Activated T-helper 1 cell treated with anti-CD3 and anti-CD28 coated beads, Interleukin-12 subunit alpha, Interleukin-12 subunit beta, Interleukin-2, Interleukin-4 antibody, amounts not matched to agents 30 ng/mL and 10 ng/mL and 1 ng/mL, durations not matched to agents 14 hours and 24 hours and 36 hours (primary cell): ENCODE measurements at regions not wholly inside any gene's neighbourhood (a gene's known extent, or its start where the extent isn't known, plus 50 kb on each side); places are given as distances from the start of the nearest gene placed in this dataset.

Experiments used
- DNase-seq: peaks from one replicate; pipeline ENCODE4 v3.0.0; 2021; ENCODE audit warnings: low spot score
- H3K27ac Mint-ChIP-seq: one replicate; pipeline ENCODE4 v1.8.0; 2021; ENCODE audit warnings: mild to moderate bottlenecking, mixed read lengths
- H3K27me3 Mint-ChIP-seq: one replicate; pipeline ENCODE4 v1.8.0; 2022; ENCODE audit warnings: mild to moderate bottlenecking, moderate library complexity, mixed read lengths; ENCODE audit not compliant: insufficient read depth
- H3K36me3 Mint-ChIP-seq: one replicate; pipeline ENCODE4 v1.8.0; 2021; ENCODE audit warnings: low read depth, mixed read lengths
- H3K4me1 Mint-ChIP-seq: one replicate; pipeline ENCODE4 v1.8.0; 2021; ENCODE audit warnings: low read depth, mixed read lengths
- H3K4me3 Mint-ChIP-seq: one replicate; pipeline ENCODE4 v1.8.0; 2021; ENCODE audit warnings: mild to moderate bottlenecking, moderate library complexity, mixed read lengths
- H3K9me3 Mint-ChIP-seq: one replicate; pipeline ENCODE4 v1.8.0; 2021; ENCODE audit warnings: mixed read lengths
- intact Hi-C: fragments of 100-400 bp; cut with micrococcal nuclease; formaldehyde crosslinking; loops from one replicate; pipeline ENCODE4 v1.15.1; 2024

GRCh38 chr5:72622170-72622760 lies 115.1 kb upstream of the ZNF366 start:
- no peak overlapping the region for H3K4me3 Mint-ChIP-seq
- intact Hi-C loops: no loop called here
- H3K9me3 Mint-ChIP-seq: no peaks in the 10 kb centered on the region
- peaks cover 4% of the 10 kb centered on the region for H3K27me3 Mint-ChIP-seq
- no peak overlapping the region for H3K27ac Mint-ChIP-seq
- no peak for DNase-seq
- H3K36me3 Mint-ChIP-seq: no peaks in the 10 kb centered on the region
- H3K4me1 Mint-ChIP-seq: no peaks in the 10 kb centered on the region

DNA sequence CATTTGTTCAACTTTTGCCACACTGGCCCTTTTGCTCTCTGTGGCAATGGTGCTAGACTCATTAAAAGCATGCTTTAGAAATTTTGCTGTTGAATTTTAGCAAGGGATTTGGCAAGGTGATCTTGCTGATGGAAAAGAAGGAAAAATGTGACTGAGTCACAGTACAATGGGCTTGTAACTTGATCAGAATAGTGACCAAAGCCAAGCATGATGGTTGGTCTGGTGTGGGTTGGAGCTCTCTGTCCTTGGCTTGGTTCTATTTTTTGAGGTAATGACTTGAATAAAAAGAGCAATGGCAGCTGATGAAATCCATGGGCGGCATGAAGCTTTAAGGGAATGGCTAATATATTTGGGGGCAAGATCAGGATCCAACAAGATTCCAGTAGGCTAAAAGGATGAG lies 114.4 kb upstream of the ZNF366 start:
- no peak overlapping the region for H3K27ac Mint-ChIP-seq
- no peaks in the 10 kb centered on the region for H3K36me3 Mint-ChIP-seq
- no peak overlapping the region for H3K4me3 Mint-ChIP-seq
- no peaks in the 10 kb centered on the region for H3K9me3 Mint-ChIP-seq
- intact Hi-C loops: no loop called here
- no peaks in the 10 kb centered on the region for H3K4me1 Mint-ChIP-seq
- DNase-seq: no peak
- peaks cover 6% of the 10 kb centered on the region for H3K27me3 Mint-ChIP-seq

DNA sequence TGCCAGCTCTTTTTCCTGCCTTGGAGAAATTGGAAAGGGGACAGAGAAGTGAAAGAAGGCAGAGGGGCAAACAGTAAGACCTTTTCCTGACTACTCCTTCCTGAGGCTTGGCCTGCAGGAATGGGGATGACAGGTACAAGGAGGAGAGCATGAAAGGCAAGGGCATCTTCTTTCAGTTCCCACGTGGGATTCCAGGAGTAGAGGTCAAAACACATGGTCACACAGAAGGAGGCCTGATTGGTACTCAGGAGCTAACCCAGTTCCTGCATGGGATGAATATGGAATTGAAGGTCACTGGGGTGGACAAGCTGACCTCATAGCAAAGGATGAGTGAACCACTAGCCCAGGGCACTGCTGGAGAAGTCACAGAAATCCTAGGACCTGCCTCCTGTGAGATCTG lies 112.5 kb upstream of the ZNF366 start:
- H3K27me3 Mint-ChIP-seq: peaks cover 6% of the 10 kb centered on the region
- H3K27ac Mint-ChIP-seq: no peak overlapping the region
- no peaks in the 10 kb centered on the region for H3K36me3 Mint-ChIP-seq
- H3K4me1 Mint-ChIP-seq: no peaks in the 10 kb centered on the region
- H3K9me3 Mint-ChIP-seq: no peaks in the 10 kb centered on the region
- intact Hi-C loops: no loop called here
- H3K4me3 Mint-ChIP-seq: no peak overlapping the region
- no peak for DNase-seq

DNA sequence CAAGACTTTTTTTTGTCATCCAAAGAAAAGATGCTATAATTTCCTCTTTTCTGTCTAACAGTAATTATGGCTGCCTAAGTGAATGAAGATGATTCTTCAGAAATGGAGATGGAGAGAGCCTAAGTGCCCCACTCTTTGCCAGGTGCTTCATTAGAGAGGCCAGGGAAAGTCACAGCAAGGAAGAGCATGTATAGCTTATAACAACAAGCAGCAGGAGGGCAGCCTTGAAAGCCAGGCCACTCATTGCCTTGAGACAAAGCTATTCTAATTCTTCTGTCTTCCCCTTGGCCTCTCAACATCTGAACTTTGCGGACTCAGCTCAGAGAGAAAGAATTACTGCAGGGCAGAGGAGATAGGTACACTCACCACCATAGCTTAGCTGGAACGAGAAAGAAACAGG lies 112.0 kb upstream of the ZNF366 start:
- DNase-seq: no peak
- Mint-ChIP-seq H3K4me1 (no peaks in the 10 kb centered on the region), H3K4me3 (no peak overlapping the region), H3K27ac (no peak overlapping the region), H3K9me3 (no peaks in the 10 kb centered on the region), H3K36me3 (no peaks in the 10 kb centered on the region), H3K27me3 (peaks cover 6% of the 10 kb centered on the region)
- intact Hi-C loops: no loop called here

GRCh38 chr5:72618708-72619107 lies 111.5 kb upstream of the ZNF366 start:
- Mint-ChIP-seq H3K4me1 (no peaks in the 10 kb centered on the region), H3K27me3 (peaks cover 6% of the 10 kb centered on the region), H3K27ac (no peak overlapping the region), H3K36me3 (no peaks in the 10 kb centered on the region), H3K4me3 (no peak overlapping the region), H3K9me3 (no peaks in the 10 kb centered on the region)
- DNase-seq: no peak
- intact Hi-C loops: no loop called here

DNA sequence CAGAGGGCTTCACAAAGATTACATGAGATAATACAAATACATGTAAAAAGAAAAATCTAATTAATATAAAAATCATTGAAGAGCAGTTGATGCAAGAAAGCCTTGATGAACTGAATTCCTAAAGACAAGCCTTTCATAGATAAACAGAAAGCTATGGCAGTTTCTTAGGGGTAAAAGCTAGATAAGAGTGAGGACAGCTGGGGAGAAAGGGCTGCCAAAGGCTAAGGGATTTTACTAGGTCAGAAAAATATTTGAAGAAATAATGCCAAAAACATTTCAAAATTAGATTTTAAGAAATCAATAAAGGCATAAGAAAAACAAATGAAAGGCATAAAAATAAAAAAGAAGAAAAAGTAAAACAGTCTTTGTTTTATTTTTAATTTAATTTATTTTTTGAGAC lies 107.9 kb upstream of the ZNF366 start:
- Mint-ChIP-seq H3K27ac (no peak overlapping the region), H3K4me1 (no peaks in the 10 kb centered on the region), H3K4me3 (no peak overlapping the region), H3K9me3 (no peaks in the 10 kb centered on the region), H3K36me3 (no peaks in the 10 kb centered on the region), H3K27me3 (peaks cover 7% of the 10 kb centered on the region)
- intact Hi-C loops: no loop called here
- DNase-seq: no peak

GRCh38 chr5:72613515-72613914 lies 106.3 kb upstream of the ZNF366 start:
- Mint-ChIP-seq H3K27me3 (peaks cover 7% of the 10 kb centered on the region), H3K4me3 (no peak overlapping the region), H3K9me3 (no peaks in the 10 kb centered on the region), H3K27ac (no peak overlapping the region), H3K36me3 (no peaks in the 10 kb centered on the region), H3K4me1 (no peaks in the 10 kb centered on the region)
- intact Hi-C loops: loop anchor here (5.0 kb wide), 1 partner anchor 589 kb away; no protein-coding TSS in a partner anchor
- no peak for DNase-seq

DNA sequence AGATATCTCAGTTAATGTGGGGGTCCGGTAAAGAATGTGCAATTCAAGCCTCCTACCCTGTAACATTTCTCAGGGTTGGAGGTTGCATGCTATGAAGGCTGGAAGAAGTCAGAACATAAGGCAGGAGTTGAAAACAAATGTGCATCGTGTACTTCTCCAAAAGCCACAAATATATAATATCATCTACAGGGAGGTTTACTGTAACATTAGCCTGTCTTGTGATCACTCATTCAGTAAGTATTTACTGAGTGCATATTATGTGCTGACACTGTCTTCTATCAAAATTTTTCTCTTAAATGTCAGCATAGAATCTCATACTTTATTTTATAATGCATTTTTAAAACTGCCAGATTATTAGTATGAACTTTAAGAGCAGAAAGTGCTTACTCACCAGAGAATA lies 105.6 kb upstream of the ZNF366 start:
- no peaks in the 10 kb centered on the region for H3K36me3 Mint-ChIP-seq
- no peak overlapping the region for H3K4me3 Mint-ChIP-seq
- intact Hi-C loops: loop anchor here (5.0 kb wide), 1 partner anchor 589 kb away; no protein-coding TSS in a partner anchor

DNA sequence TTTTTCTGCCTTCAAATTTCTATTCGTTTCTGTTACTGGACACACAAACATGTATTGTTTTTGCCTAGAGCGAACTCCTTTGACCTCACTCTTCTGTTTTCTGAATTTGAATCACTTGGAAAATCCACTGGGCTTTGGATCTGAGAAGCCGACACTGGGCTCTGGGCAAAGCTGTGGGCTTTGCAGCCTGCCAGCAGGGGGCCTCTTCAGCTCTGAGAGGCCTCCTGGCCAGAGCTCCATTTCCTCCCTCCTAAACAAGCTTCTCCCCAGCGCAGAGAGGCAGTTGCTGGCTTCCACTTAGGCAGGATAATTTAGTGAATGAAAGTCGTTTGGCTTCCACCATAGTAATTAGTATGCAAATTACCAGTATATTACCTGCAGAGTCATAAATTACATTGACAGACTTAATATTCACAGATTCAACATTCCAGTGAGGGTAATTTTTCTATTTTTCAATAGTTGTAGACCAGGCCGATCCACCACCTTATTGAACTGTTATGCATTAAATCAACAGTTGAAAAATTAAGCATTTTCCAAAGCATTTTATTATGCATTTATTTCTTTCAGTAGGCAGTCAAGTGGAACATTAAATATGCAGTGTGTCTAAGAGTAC lies 104.0 kb upstream of the ZNF366 start:
- Mint-ChIP-seq H3K36me3 (no peaks in the 10 kb centered on the region), H3K27me3 (peaks cover 2% of the 10 kb centered on the region), H3K9me3 (no peaks in the 10 kb centered on the region), H3K4me1 (no peaks in the 10 kb centered on the region), H3K27ac (no peak overlapping the region), H3K4me3 (no peak overlapping the region)
- DNase-seq: peak; percentile 1
- intact Hi-C loops: loop anchor here (1.0 to 5.0 kb wide), 2 partner anchors 206 to 591 kb away; no protein-coding TSS in a partner anchor

More for the DNA sequence above, 105.6 kb upstream of the ZNF366 start:
- DNase-seq: no peak
- H3K27me3 Mint-ChIP-seq: peaks cover 7% of the 10 kb centered on the region
- no peaks in the 10 kb centered on the region for H3K9me3 Mint-ChIP-seq
- no peak overlapping the region for H3K27ac Mint-ChIP-seq
- H3K4me1 Mint-ChIP-seq: no peaks in the 10 kb centered on the region

DNA sequence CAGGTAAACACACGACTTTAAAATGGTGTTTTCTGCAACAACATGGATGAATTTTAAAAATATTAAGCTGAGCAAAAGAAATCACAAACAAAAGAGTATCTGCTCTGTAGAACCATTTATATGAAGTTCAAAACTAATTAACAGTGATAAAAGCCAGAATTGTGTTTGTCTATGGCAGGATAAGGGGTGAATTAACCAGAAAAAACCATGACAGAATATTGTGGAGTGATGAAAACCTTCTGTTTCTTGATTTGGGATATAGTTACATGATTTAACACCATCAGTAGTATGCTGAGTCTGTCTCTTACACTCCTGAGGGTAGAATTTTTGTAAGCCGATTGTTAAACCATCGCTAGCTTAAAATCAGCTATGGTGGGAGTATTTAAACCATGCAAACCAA lies 101.7 kb upstream of the ZNF366 start:
- DNase-seq: no peak
- H3K9me3 Mint-ChIP-seq: no peaks in the 10 kb centered on the region
- H3K36me3 Mint-ChIP-seq: no peaks in the 10 kb centered on the region
- no peak overlapping the region for H3K4me3 Mint-ChIP-seq
- no peak overlapping the region for H3K27ac Mint-ChIP-seq
- H3K27me3 Mint-ChIP-seq: peaks cover 2% of the 10 kb centered on the region
- intact Hi-C loops: no loop called here
- H3K4me1 Mint-ChIP-seq: no peaks in the 10 kb centered on the region

DNA sequence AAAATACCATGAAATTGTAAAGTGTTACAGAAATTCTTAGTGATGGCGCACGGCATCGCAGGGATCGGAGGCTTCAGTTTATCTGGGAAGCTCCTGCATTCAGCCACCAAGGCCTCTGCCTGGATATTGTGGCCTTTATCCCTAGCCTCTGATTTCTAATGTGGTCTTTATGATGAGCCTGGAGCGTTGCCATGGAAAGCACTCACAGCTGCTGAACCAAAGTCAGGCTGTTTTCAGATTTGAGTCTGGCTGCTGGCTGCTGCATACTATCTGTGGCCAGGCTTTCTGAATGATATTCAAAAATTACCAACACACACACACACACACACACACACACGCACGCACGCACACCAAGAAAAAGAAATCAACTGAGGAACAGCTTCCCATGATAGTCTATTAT lies 101.1 kb upstream of the ZNF366 start:
- Mint-ChIP-seq H3K27me3 (peaks cover 2% of the 10 kb centered on the region), H3K4me3 (no peak overlapping the region), H3K36me3 (no peaks in the 10 kb centered on the region), H3K27ac (no peak overlapping the region), H3K9me3 (no peaks in the 10 kb centered on the region), H3K4me1 (no peaks in the 10 kb centered on the region)
- intact Hi-C loops: no loop called here
- DNase-seq: no peak

DNA sequence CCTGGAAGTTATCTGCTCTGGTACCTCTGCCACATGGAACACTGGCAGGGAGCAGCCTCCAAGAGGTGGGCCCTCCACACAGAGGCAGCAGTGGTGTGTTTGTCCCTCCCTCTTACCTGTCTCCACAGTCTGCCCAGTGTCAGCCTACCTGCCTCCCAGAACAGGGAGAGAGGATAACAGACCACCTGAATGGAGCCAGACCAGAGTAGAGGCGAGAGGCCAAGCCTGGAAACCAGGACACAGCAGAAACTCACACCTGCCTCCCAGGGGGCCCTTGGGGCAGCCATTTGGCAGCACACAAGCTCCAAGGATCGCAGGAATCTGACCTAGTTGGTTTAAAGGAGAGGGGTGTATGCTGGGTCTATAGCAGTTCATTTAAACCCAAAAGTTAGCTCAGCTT lies 100.2 kb upstream of the ZNF366 start:
- DNase-seq: no peak
- H3K4me1 Mint-ChIP-seq: no peaks in the 10 kb centered on the region
- peaks cover 2% of the 10 kb centered on the region for H3K27me3 Mint-ChIP-seq
- no peak overlapping the region for H3K4me3 Mint-ChIP-seq
- no peaks in the 10 kb centered on the region for H3K9me3 Mint-ChIP-seq
- intact Hi-C loops: no loop called here
- H3K36me3 Mint-ChIP-seq: no peaks in the 10 kb centered on the region
- H3K27ac Mint-ChIP-seq: no peak overlapping the region

DNA sequence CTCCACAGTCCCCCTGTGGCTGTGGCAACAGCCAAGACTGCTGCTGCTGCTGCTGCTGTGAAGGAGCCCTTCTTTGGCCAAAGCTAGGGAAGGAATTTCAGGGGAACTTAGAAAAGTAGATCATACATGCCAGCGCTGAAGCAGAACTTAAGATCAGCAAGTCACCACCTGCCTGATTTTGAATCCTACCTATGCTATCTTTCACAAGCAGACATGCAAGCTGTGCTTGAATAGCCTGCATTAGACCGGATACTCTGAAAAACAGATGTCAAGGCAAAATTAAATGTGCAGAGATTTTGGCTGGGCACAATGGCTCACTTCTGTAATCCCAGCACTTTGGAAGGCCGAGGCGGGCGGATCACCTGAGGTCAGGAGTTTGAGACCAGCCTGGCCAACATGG lies 99.3 kb upstream of the ZNF366 start:
- Mint-ChIP-seq H3K27me3 (peaks cover 2% of the 10 kb centered on the region), H3K27ac (no peak overlapping the region), H3K36me3 (no peaks in the 10 kb centered on the region), H3K4me3 (no peak overlapping the region), H3K4me1 (no peaks in the 10 kb centered on the region), H3K9me3 (no peaks in the 10 kb centered on the region)
- DNase-seq: no peak
- intact Hi-C loops: no loop called here

DNA sequence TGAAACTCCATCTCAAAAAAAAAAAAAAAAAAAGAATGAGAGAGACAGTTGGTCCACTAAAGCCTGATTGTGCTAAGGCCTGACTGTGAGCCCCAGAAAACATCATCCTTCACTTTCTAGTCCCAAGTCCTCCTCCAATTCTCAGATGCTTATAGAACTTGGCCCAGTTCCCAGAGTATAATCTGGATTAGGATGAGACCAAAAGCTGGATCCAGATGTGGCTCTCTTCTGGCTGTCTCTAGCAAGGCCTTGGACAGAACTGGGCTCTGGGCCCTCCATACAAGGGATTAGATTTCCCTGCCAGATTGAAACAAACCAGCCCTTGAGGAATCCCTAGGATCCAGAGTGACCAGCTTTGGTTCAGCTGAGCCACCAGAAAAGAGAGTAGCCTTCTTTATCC lies 98.4 kb upstream of the ZNF366 start:
- H3K4me3 Mint-ChIP-seq: no peak overlapping the region
- no peaks in the 10 kb centered on the region for H3K4me1 Mint-ChIP-seq
- DNase-seq: no peak
- H3K9me3 Mint-ChIP-seq: no peaks in the 10 kb centered on the region
- H3K36me3 Mint-ChIP-seq: no peaks in the 10 kb centered on the region
- H3K27ac Mint-ChIP-seq: no peak overlapping the region
- intact Hi-C loops: no loop called here
- H3K27me3 Mint-ChIP-seq: no peaks in the 10 kb centered on the region
